ENCODE measurements at regions not wholly inside any gene's neighbourhood (a gene's known extent, or its start where the extent isn't known, plus 50 kb on each side); places are given as distances from the start of the nearest gene placed in this dataset.

- H3K4me3 Mint-ChIP-seq: no peak overlapping the region
- Histone ChIP-seq H3K4me3 (ENCODE audit: low read length in 2 of 2) (no peak overlapping the region), H3K4me1 (ENCODE audit: insufficient read depth, low read length) (no peaks in the 10 kb centered on the region), H3K9me3 (ENCODE audit: control insufficient read depth in 1 of 2, low read length in 2 of 2) (no peaks in the 10 kb centered on the region), H3K27me3 (ENCODE audit: insufficient read depth, low read length) (no peaks in the 10 kb centered on the region), H3K27ac (ENCODE audit: low read depth, low read length) (no peak overlapping the region), H3K36me3 (ENCODE audit: insufficient read depth, low read length) (no peaks in the 10 kb centered on the region)
- DNase-seq: no peak
- POLR2A ChIA-PET (ENCODE audit: partially characterized antibody): no interaction called here
- no peaks in the 10 kb centered on the region for H3K4me1 Mint-ChIP-seq
- H3K36me3 Mint-ChIP-seq: no peaks in the 10 kb centered on the region
- H3K27me3 Mint-ChIP-seq: peaks cover 0 to 3% of the 10 kb centered on the region in 2 donors
- H3K27ac Mint-ChIP-seq: no peak overlapping the region
- intact Hi-C loops (cut with micrococcal nuclease): no loop called here
- CTCF ChIA-PET (ENCODE audit: partially characterized antibody): no interaction called here
- H3K9me3 Mint-ChIP-seq: no peaks in the 10 kb centered on the region
These were observed 115.3 kb upstream of the CPSF6 start for GRCh38 chr12:69123919-69124638.

- H3K4me3 Mint-ChIP-seq: no peak overlapping the region
- H3K27ac Mint-ChIP-seq: no peak overlapping the region
- H3K9me3 Mint-ChIP-seq: no peaks in the 10 kb centered on the region
- intact Hi-C loops (cut with micrococcal nuclease): no loop called here
- no peak for DNase-seq
- H3K27ac ChIP-seq (ENCODE audit: low read depth, low read length): no peak overlapping the region
- H3K36me3 ChIP-seq (ENCODE audit: insufficient read depth, low read length): no peaks in the 10 kb centered on the region
- H3K36me3 Mint-ChIP-seq: no peaks in the 10 kb centered on the region
- no peaks in the 10 kb centered on the region for H3K4me1 ChIP-seq (ENCODE audit: insufficient read depth, low read length)
- H3K27me3 ChIP-seq (ENCODE audit: insufficient read depth, low read length): no peaks in the 10 kb centered on the region
- H3K9me3 ChIP-seq (ENCODE audit: control insufficient read depth in 1 of 2, low read length in 2 of 2): no peaks in the 10 kb centered on the region
- ChIA-PET POLR2A (ENCODE audit: partially characterized antibody) (no interaction called here), CTCF (ENCODE audit: partially characterized antibody) (no interaction called here)
- no peak overlapping the region for H3K4me3 ChIP-seq (ENCODE audit: low read length in 2 of 2)
- H3K4me1 Mint-ChIP-seq: no peaks in the 10 kb centered on the region
- peaks cover 0 to 4% of the 10 kb centered on the region in 2 donors for H3K27me3 Mint-ChIP-seq
These were observed 110.4 kb upstream of the CPSF6 start for GRCh38 chr12:69129017-69129416.

GRCh38 chr12:69129564-69129963 is 109.8 kb upstream of the CPSF6 start:
- Mint-ChIP-seq H3K4me3 (no peak overlapping the region), H3K9me3 (no peaks in the 10 kb centered on the region), H3K27me3 (peaks cover 2 to 7% of the 10 kb centered on the region in 2 donors), H3K36me3 (no peaks in the 10 kb centered on the region), H3K27ac (no peak overlapping the region), H3K4me1 (no peaks in the 10 kb centered on the region)
- H3K9me3 ChIP-seq (ENCODE audit: control insufficient read depth in 1 of 2, low read length in 2 of 2): no peaks in the 10 kb centered on the region
- no peaks in the 10 kb centered on the region for H3K27me3 ChIP-seq (ENCODE audit: insufficient read depth, low read length)
- H3K36me3 ChIP-seq (ENCODE audit: insufficient read depth, low read length): no peaks in the 10 kb centered on the region
- H3K27ac ChIP-seq (ENCODE audit: low read depth, low read length): no peak overlapping the region
- CTCF ChIA-PET (ENCODE audit: partially characterized antibody): no interaction called here
- POLR2A ChIA-PET (ENCODE audit: partially characterized antibody): no interaction called here
- no peak for DNase-seq
- intact Hi-C loops (cut with micrococcal nuclease): no loop called here
- no peaks in the 10 kb centered on the region for H3K4me1 ChIP-seq (ENCODE audit: insufficient read depth, low read length)
- H3K4me3 ChIP-seq (ENCODE audit: low read length in 2 of 2): no peak overlapping the region

- ChIA-PET POLR2A (ENCODE audit: partially characterized antibody) (no interaction called here), CTCF (ENCODE audit: partially characterized antibody) (no interaction called here)
- no peaks in the 10 kb centered on the region for H3K4me1 Mint-ChIP-seq
- H3K27me3 Mint-ChIP-seq: peaks cover 2 to 7% of the 10 kb centered on the region in 2 donors
- no peaks in the 10 kb centered on the region for H3K4me1 ChIP-seq (ENCODE audit: insufficient read depth, low read length)
- no peaks in the 10 kb centered on the region for H3K36me3 Mint-ChIP-seq
- no peak overlapping the region for H3K27ac ChIP-seq (ENCODE audit: low read depth, low read length)
- intact Hi-C loops (cut with micrococcal nuclease): no loop called here
- H3K27me3 ChIP-seq (ENCODE audit: insufficient read depth, low read length): no peaks in the 10 kb centered on the region
- no peaks in the 10 kb centered on the region for H3K36me3 ChIP-seq (ENCODE audit: insufficient read depth, low read length)
- H3K9me3 Mint-ChIP-seq: no peaks in the 10 kb centered on the region
- H3K27ac Mint-ChIP-seq: no peak overlapping the region
- H3K9me3 ChIP-seq (ENCODE audit: control insufficient read depth in 1 of 2, low read length in 2 of 2): no peaks in the 10 kb centered on the region
- no peak for DNase-seq
- no peak overlapping the region for H3K4me3 ChIP-seq (ENCODE audit: low read length in 2 of 2)
- no peak overlapping the region for H3K4me3 Mint-ChIP-seq
These were observed 109.3 kb upstream of the CPSF6 start for GRCh38 chr12:69130064-69130463.

GRCh38 chr12:69131077-69131476 is 108.3 kb upstream of the CPSF6 start:
- Histone ChIP-seq H3K9me3 (ENCODE audit: control insufficient read depth in 1 of 2, low read length in 2 of 2) (no peaks in the 10 kb centered on the region), H3K36me3 (ENCODE audit: insufficient read depth, low read length) (no peaks in the 10 kb centered on the region), H3K27ac (ENCODE audit: low read depth, low read length) (no peak overlapping the region), H3K4me3 (ENCODE audit: low read length in 2 of 2) (no peak overlapping the region), H3K27me3 (ENCODE audit: insufficient read depth, low read length) (no peaks in the 10 kb centered on the region), H3K4me1 (ENCODE audit: insufficient read depth, low read length) (no peaks in the 10 kb centered on the region)
- ChIA-PET CTCF (ENCODE audit: partially characterized antibody) (no interaction called here), POLR2A (ENCODE audit: partially characterized antibody) (no interaction called here)
- H3K27me3 Mint-ChIP-seq: peaks cover 2 to 11% of the 10 kb centered on the region in 2 donors
- H3K9me3 Mint-ChIP-seq: no peaks in the 10 kb centered on the region
- DNase-seq: no peak
- no peaks in the 10 kb centered on the region for H3K36me3 Mint-ChIP-seq
- intact Hi-C loops (cut with micrococcal nuclease): no loop called here
- no peaks in the 10 kb centered on the region for H3K4me1 Mint-ChIP-seq
- no peak overlapping the region for H3K27ac Mint-ChIP-seq
- no peak overlapping the region for H3K4me3 Mint-ChIP-seq

- POLR2A ChIA-PET (ENCODE audit: partially characterized antibody): interaction anchor here (0.6 kb wide), 1 partner anchor 174 kb away, joined by 4 read pairs; no protein-coding TSS in a partner anchor
- DNase-seq: no peak
- Mint-ChIP-seq H3K4me3 (no peak overlapping the region), H3K9me3 (peaks cover 5 to 36% (median 30%) of the 10 kb centered on the region in 8 donors), H3K4me1 (no peaks in the 10 kb centered on the region), H3K27me3 (peaks cover 9 to 23% of the 10 kb centered on the region in 2 donors), H3K27ac (no peak overlapping the region), H3K36me3 (peaks cover 11 to 14% of the 10 kb centered on the region in 2 donors)
- peaks cover 0 to 4% of the 10 kb centered on the region in 2 donors for H3K9me3 ChIP-seq (ENCODE audit: control insufficient read depth in 1 of 2, low read length in 2 of 2)
- H3K27ac ChIP-seq (ENCODE audit: low read depth, low read length): no peak overlapping the region
- H3K4me1 ChIP-seq (ENCODE audit: insufficient read depth, low read length): no peaks in the 10 kb centered on the region
- H3K27me3 ChIP-seq (ENCODE audit: insufficient read depth, low read length): no peaks in the 10 kb centered on the region
- no peak overlapping the region for H3K4me3 ChIP-seq (ENCODE audit: low read length in 2 of 2)
- CTCF ChIA-PET (ENCODE audit: partially characterized antibody): no interaction called here
- H3K36me3 ChIP-seq (ENCODE audit: insufficient read depth, low read length): no peaks in the 10 kb centered on the region
- intact Hi-C loops (cut with micrococcal nuclease): no loop called here
These were observed 102.3 kb upstream of the CPSF6 start for GRCh38 chr12:69136931-69137613.

- Histone ChIP-seq H3K4me1 (ENCODE audit: insufficient read depth, low read length) (no peaks in the 10 kb centered on the region), H3K27ac (ENCODE audit: low read depth, low read length) (no peak overlapping the region), H3K9me3 (ENCODE audit: control insufficient read depth in 1 of 2, low read length in 2 of 2) (peaks cover 0 to 4% of the 10 kb centered on the region in 2 donors), H3K4me3 (ENCODE audit: low read length in 2 of 2) (no peak overlapping the region), H3K36me3 (ENCODE audit: insufficient read depth, low read length) (no peaks in the 10 kb centered on the region), H3K27me3 (ENCODE audit: insufficient read depth, low read length) (no peaks in the 10 kb centered on the region)
- intact Hi-C loops (cut with micrococcal nuclease): no loop called here
- CTCF ChIA-PET (ENCODE audit: partially characterized antibody): interaction anchor here (1.7 to 2.5 kb wide), 2 partner anchors 15 to 21 kb away, joined by 4 to 10 read pairs; no protein-coding TSS in a partner anchor
- no peaks in the 10 kb centered on the region for H3K4me1 Mint-ChIP-seq
- H3K36me3 Mint-ChIP-seq: peaks cover 11 to 14% of the 10 kb centered on the region in 2 donors
- H3K27me3 Mint-ChIP-seq: peaks cover 7 to 13% of the 10 kb centered on the region in 2 donors
- H3K9me3 Mint-ChIP-seq: peaks cover 5 to 36% (median 30%) of the 10 kb centered on the region in 8 donors
- H3K27ac Mint-ChIP-seq: no peak overlapping the region
- H3K4me3 Mint-ChIP-seq: no peak overlapping the region
- DNase-seq: no peak
- POLR2A ChIA-PET (ENCODE audit: partially characterized antibody): no interaction called here
These were observed 98.3 kb upstream of the CPSF6 start for GRCh38 chr12:69141074-69141473.

All from CD4-positive, alpha-beta memory T cell (primary cell).